HepG2 (cell line): ENCODE measurements at regions not wholly inside any gene's neighbourhood (a gene's known extent, or its start where the extent isn't known, plus 50 kb on each side); places are given as distances from the start of the nearest gene placed in this dataset.

Experiments used
- ATAC-seq: fragments of 200-7000 bp; cut with Tn5 transposase; 3 replicates; pipeline ENCODE4 v1.9.1; 2020; ENCODE audit warnings: mild to moderate bottlenecking, moderate library complexity
- BruUV-seq: library from RNA; stranded (reverse); fragments of 400-500 nt; replicated peaks from 2 replicates; lab custom pipeline; 2021; lab: Mats Ljungman, UMichigan
- CTCF ChIA-PET: fragments of 300-600 bp; formaldehyde crosslinking; extraction: SDS; loops from one replicate; lab custom pipeline; 2021; ENCODE audit warnings: low total read pairs, inconsistent platforms, low intra/inter-chr PET ratio; lab: Yijun Ruan, JAX
- POLR2A ChIA-PET: fragments of 350-600 bp; sonication (Branson Sonifier 250); formaldehyde crosslinking; loops from one replicate; lab custom pipeline; 2020; ENCODE audit warnings: antibody characterized with exemption, inconsistent platforms; lab: Yijun Ruan, JAX
- DNase-seq: peaks from one replicate; pipeline ENCODE4 v3.0.0-alpha.2; 2015; ENCODE audit warnings: low spot score
- FAIRE-seq: peaks from 3 replicates; lab custom pipeline; 2011; peaks lifted over from hg19 to GRCh38; lab: Jason Lieb, UNC
- H2AFZ ChIP-seq: one replicate; pipeline ENCODE4 v1.6.1; 2011; ENCODE audit warnings: low read length, inconsistent platforms
- H3K27ac ChIP-seq: fragments of 300-600 bp; 3 replicates; pipeline ENCODE4 v1.8.0; 2011; ENCODE audit warnings: mixed run types, mild to moderate bottlenecking, mixed read lengths, low read length, inconsistent platforms; ENCODE audit not compliant: insufficient read depth; ENCODE audit errors: extremely low read length
- H3K27me3 ChIP-seq, 2 experiments: fragments of 200-600 bp in 1 of 2; 2 replicates in 1 of 2; 3 replicates in 1 of 2; pipeline versions ENCODE4 v1.6.0 to v1.8.0; 2011; ENCODE audit warnings: low read length in 2 of 2, mild to moderate bottlenecking in 2 of 2, moderate library complexity in 2 of 2, inconsistent platforms in 1 of 2; ENCODE audit not compliant: insufficient read depth in 2 of 2, control insufficient read depth in 1 of 2
- H3K36me3 ChIP-seq, 2 experiments: fragments of 200-600 bp in 1 of 2; replicated peaks in 1 of 2; 2 replicates in 1 of 2; 3 replicates in 1 of 2; pipeline versions ENCODE4 v1.5.1 to v1.8.0; 2011; ENCODE audit warnings: low read length in 2 of 2, inconsistent platforms in 1 of 2; ENCODE audit not compliant: insufficient read depth in 2 of 2, control insufficient read depth in 1 of 2
- H3K4me1 ChIP-seq: 2 replicates; pipeline ENCODE4 v1.5.1; 2012; ENCODE audit warnings: low read length, inconsistent platforms; ENCODE audit not compliant: insufficient read depth
- H3K4me2 ChIP-seq: 2 replicates; pipeline ENCODE4 v1.6.0; 2011; ENCODE audit warnings: low read depth, low read length, inconsistent platforms
- H3K4me3 ChIP-seq, 3 experiments: fragments of 200-600 bp in 1 of 3; sonication (generic), shearing (Covaris generic) in 1 of 3; replicated peaks in 1 of 3; 2 replicates each; pipeline ENCODE4 v1.5.1; 2011 to 2016; ENCODE audit warnings: low read length in 3 of 3, inconsistent platforms in 2 of 3, low read depth in 2 of 3, mild to moderate bottlenecking in 2 of 3, control low read depth in 1 of 3, mixed read lengths in 1 of 3; ENCODE audit not compliant: insufficient read depth in 1 of 3
- H3K79me2 ChIP-seq: one replicate; pipeline ENCODE4 v1.6.1; 2011; ENCODE audit warnings: low read length, inconsistent platforms; ENCODE audit not compliant: insufficient read depth
- H3K9ac ChIP-seq: 2 replicates; pipeline ENCODE4 v1.6.0; 2011; ENCODE audit warnings: mild to moderate bottlenecking, low read depth, low read length, inconsistent platforms; ENCODE audit not compliant: insufficient read depth
- H3K9me3 ChIP-seq: 2 replicates; pipeline ENCODE4 v1.5.1; 2012; ENCODE audit warnings: mild to moderate bottlenecking, low read length
- H4K20me1 ChIP-seq: 2 replicates; pipeline ENCODE4 v1.6.0; 2011; ENCODE audit warnings: inconsistent platforms, mild to moderate bottlenecking, low read length, moderate library complexity; ENCODE audit not compliant: insufficient read depth
- ARNTL ChIP-seq: sonication (generic); formaldehyde crosslinking; IDR thresholded peaks from 2 replicates; pipeline ENCODE4 v1.4.0; 2020; ENCODE audit warnings: mild to moderate bottlenecking, missing genetic modification reagents
- CREM ChIP-seq, 2 experiments: sonication (generic) in 1 of 2; formaldehyde crosslinking in 1 of 2; IDR thresholded peaks; 2 replicates each; pipeline versions ENCODE4 v1.4.0 to v1.6.1; 2016 to 2020; ENCODE audit warnings: antibody characterized with exemption in 1 of 2, mild to moderate bottlenecking in 1 of 2, missing genetic modification reagents in 1 of 2
- ELF4 ChIP-seq: sonication (generic); formaldehyde crosslinking; IDR thresholded peaks from 2 replicates; pipeline ENCODE4 v1.5.0; 2020; ENCODE audit warnings: missing genetic modification reagents, mild to moderate bottlenecking, moderate library complexity, borderline replicate concordance
- FOSL1 ChIP-seq: sonication (generic); formaldehyde crosslinking; IDR thresholded peaks from 2 replicates; pipeline ENCODE4 v1.9.0; 2021; ENCODE audit warnings: missing genetic modification reagents, borderline replicate concordance
- PLRG1 ChIP-seq: fragments of 450-650 bp; conservative IDR thresholded peaks from 2 replicates; pipeline ENCODE4 v1.6.1; 2016
- RBFOX2 ChIP-seq: fragments of 200-400 bp; formaldehyde crosslinking; IDR thresholded peaks from 2 replicates; pipeline ENCODE4 v1.6.1; 2017; ENCODE audit warnings: low read depth, mild to moderate bottlenecking, low read length
- SP2 ChIP-seq: sonication (generic); formaldehyde crosslinking; IDR thresholded peaks from 2 replicates; pipeline ENCODE4 v1.5.1; 2020; ENCODE audit warnings: mild to moderate bottlenecking, missing genetic modification reagents
- TAF1 ChIP-seq: sonication (generic); formaldehyde crosslinking; IDR thresholded peaks from 2 replicates; pipeline ENCODE4 v1.4.0; 2020; ENCODE audit warnings: missing genetic modification reagents
- ZNF260 ChIP-seq: sonication (generic); formaldehyde crosslinking; IDR thresholded peaks from 2 replicates; pipeline ENCODE4 v1.4.0; 2020; ENCODE audit warnings: missing genetic modification reagents, low read depth, mild to moderate bottlenecking, borderline replicate concordance
- ZNF3 ChIP-seq: IDR thresholded peaks from 2 replicates; pipeline ENCODE4 v1.7.0; 2017; ENCODE audit warnings: inconsistent platforms
- WGBS: methylation state at CpG from one replicate; pipeline ENCODE4 v1.1.6; 2017; ENCODE audit warnings: low lambda C conversion rate; 5-methylcytosine and 5-hydroxymethylcytosine counted together
- in situ Hi-C: cut with HindIII; loops from 2 replicates; pipeline ENCODE4 v1.10.0; 2017; ENCODE audit warnings: low pct_unique_long_range_greater_than_20kb; ENCODE audit not compliant: extremely low pct_ligation_motif_present
- intact Hi-C: fragments of 100-400 bp; cut with micrococcal nuclease; formaldehyde crosslinking; loops from one replicate; pipeline ENCODE4 v1.10.0; 2022; ENCODE audit not compliant: unreplicated experiment
- TF ChIP-seq, protein P1 (sequence below): IDR thresholded peaks from 2 replicates; pipeline ENCODE4 v1.6.1; 2016; ENCODE audit warnings: missing compliant biosample characterization, missing genetic modification reagents, borderline replicate concordance

DNA sequence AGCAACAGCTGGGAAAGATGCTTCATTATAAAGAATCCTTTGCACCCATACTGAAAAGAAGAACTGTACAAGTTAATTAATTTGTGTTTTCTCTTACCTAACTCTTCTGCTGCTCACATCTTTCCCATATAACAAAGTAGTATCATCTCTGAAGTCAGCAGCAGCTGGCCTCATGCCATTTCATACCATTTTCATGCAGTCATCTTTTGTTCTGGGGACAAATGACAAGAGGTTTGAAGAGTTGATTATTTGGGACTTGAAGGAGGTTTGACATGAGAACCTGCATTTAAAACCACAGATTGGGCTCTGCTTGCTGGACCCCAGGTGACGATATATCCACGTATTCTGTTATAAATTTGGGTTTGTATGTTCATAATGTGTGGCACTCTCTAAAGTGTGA, 430.3 kb downstream of the SPRY1 start:
- DNase-seq (no peak), ATAC-seq (no peak), FAIRE-seq (no peak)
- no peak overlapping the region for H3K4me2 ChIP-seq
- no peaks in the 10 kb centered on the region for H4K20me1 ChIP-seq
- intact Hi-C loops (no loop called here), in situ Hi-C loops (no loop called here)
- no peak overlapping the region for H2AFZ ChIP-seq
- peaks cover 32% of the 10 kb centered on the region for H3K4me1 ChIP-seq
- H3K79me2 ChIP-seq = no peaks in the 10 kb centered on the region
- H3K27me3 ChIP-seq = no peaks in the 10 kb centered on the region
- no peaks in the 10 kb centered on the region for H3K9me3 ChIP-seq
- H3K4me3 ChIP-seq = no peak overlapping the region
- BruUV-seq = no TSS peak
- H3K27ac ChIP-seq = no peak overlapping the region
- ChIA-PET CTCF (no interaction called here), POLR2A (no interaction called here)
- TF ChIP-seq TAF1 (CRISPR knock-in tag) (no peak), ARNTL (no peak), ZNF260 (CRISPR knock-in tag) (no peak), FOSL1 (CRISPR knock-in tag) (no peak), SP2 (no peak), CREM (IDR thresholded peaks at IDR 0.05) (no peak), CREM (CRISPR knock-in tag; IDR thresholded peaks at IDR 0.05) (no peak), RBFOX2 (no peak), ZNF3 (CRISPR knock-in tag) (no peak), ELF4 (CRISPR knock-in tag) (no peak), PLRG1 (no peak)
- TF ChIP-seq, protein P1, sequence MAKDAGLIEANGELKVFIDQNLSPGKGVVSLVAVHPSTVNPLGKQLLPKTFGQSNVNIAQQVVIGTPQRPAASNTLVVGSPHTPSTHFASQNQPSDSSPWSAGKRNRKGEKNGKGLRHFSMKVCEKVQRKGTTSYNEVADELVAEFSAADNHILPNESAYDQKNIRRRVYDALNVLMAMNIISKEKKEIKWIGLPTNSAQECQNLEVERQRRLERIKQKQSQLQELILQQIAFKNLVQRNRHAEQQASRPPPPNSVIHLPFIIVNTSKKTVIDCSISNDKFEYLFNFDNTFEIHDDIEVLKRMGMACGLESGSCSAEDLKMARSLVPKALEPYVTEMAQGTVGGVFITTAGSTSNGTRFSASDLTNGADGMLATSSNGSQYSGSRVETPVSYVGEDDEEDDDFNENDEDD (CRISPR knock-in tag) = no peak
- WGBS = 100% methylated on average over 2 of the region's 2 CpGs
- no peak overlapping the region for H3K9ac ChIP-seq
- H3K36me3 ChIP-seq = no peaks in the 10 kb centered on the region; a peak in 1 of 5 replicates
